SKM-1 treated with dmso at 0.1 percent for 144 hours (cell line): ENCODE measurements at regions not wholly inside any gene's neighbourhood (a gene's known extent, or its start where the extent isn't known, plus 50 kb on each side); places are given as distances from the start of the nearest gene placed in this dataset.
"Not testable (repeated sequence)": the region's sequence is repeated elsewhere in the genome, so short reads cannot be mapped to it uniquely, and the experiment has no call there.

Source experiments
- DNase-seq: peaks from one replicate; lab custom pipeline; 2025; ENCODE audit not compliant: unreplicated experiment; lab: John Stamatoyannopoulos, UW

DNA sequence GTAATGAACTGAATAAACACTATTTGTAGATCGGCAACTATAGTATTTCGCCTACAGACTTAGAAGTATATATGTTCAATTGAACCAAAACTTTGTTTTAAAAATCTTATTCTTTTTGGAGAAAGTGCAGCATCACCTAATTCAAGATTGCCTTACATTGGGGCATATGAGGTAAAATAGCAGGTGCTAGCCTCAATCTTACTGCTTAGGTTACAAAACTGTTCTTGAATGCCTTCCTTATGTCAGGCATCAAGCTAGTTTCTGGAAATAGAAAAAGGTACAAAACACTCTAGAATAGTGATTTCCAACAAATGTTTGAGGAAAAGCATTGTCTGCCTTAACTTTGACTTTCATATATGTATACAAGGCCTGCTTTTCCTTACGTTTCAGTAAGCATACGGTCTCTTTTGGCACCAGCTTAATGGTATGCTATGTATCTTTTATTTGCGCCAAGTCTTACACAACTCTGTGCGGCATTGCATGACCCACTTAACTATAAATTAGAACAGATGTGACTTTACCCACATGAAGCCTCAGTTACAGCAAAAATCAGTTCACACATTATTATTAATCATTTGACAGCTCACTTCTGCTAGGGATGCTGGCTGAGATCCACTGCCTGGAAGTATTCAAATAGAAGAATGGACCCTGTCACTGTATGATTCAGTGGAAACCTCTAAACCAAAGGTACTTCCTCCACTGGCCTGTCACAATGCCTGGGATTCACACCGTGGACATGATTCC is 174.1 kb downstream of the PRELID2 start:
- no peak for DNase-seq

DNA sequence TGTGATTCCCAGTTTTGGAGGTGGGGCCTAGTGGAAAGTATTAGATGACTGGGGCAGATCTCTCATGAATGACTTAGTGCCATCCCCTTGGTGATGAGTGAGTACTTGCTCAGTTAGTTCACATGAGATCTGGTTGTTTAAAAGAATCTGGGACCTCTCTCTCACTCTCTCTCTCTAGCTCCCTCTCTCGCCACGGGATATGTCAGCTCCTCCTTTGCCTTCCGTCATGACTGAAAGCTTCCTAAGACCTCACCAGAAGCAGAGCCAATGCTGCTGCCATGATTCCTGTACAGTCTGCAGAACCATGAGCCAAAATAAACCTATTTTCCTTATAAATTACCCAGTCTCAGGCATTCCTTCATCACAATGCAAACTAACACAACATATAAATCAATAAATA is 176.7 kb downstream of the PRELID2 start:
- DNase-seq = no peak

DNA sequence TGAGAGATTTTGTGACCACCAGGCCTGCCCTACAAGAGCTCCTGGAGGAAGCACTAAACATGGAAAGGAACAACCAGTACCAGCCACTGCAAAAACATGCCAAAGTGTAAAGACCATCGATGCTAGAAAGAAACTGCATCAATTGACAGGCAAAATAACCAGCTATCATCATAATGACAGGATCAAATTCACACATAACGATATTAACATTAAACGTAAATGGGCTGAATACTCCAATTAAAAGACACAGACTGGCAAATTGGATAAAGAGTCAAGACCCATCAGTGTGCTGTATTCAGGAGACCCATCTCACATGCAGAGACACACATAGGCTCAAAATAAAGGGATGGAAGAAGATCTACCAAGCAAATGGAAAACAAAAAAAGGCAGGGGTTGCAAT is 182.4 kb downstream of the PRELID2 start:
- DNase-seq = not testable (repeated sequence)

DNA sequence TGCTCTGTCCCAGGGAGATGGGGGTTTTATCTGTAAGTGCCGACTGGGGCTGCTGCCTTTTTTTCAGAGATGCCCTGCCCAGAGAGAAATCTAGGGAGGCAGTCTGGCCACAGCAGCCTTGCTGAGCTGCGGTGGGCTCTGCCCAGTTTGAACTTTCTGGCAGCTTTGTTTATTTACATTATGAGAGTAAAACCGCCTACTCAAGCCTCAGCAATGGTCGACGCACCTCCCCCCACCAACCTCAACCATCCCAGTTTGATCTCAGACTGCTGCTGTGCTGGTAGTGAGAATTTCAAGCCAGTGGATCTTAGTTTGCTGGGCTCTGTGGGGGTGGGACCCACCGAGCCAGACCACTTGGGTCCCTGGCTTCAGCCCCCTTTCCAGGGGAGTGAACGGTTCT is 188.0 kb downstream of the PRELID2 start:
- DNase-seq = not testable (repeated sequence)

DNA sequence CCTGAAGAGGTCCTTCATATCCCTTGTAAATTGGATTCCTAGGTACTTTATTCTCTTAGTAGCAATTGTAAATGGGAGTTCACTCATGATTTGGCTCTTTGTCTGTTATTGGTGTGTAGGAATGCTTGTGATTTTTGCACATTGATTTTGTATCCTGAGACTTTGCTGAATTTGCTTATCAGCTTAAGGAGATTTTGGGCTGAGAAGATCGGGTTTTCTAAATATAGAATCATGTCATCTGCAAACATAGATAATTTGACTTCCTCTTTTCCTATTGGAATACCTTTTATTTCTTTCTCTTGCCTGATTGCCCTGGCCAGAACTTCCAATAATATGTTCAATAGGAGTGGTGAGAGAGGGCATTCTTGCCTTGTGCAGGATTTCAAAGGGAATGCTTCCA is 191.9 kb downstream of the PRELID2 start:
- not testable (repeated sequence) for DNase-seq

DNA sequence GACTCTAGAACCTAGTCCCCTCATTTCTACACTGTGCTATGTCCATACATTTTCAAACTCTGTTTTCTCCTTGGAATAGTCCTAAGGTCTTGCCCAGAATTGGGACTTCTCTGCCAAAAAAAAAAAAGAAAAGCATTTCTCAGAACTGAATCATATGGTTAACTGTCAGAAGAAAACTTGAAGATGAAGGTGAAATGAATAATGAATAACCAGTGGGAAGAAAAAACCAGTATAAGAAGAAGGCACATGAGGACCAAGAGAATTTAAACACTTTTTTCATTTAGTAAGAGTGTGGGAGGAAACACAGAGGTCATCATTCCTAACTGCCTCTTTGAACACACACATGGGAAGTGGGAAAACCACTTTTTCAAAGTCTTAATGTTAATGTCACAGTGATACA is 197.7 kb downstream of the PRELID2 start:
- DNase-seq = no peak

DNA sequence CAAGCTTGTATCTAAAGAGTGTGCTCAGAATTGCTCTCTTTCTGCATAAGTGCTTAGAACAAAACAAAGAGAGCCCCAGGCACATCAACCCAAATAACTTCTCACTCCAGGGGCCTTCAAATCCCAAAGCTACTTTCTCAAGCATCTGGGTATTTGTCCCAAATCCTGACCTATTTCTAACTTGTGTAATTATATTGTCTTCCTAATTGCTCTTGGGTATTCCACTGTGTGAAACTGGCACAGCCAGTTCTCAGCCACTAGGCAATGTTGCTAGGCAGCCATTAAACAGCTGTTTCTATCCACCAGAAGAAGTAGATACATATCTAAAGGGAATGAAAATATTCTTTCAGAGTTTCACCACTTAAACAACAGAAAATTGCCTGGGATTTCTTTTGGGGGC is 198.8 kb downstream of the PRELID2 start:
- DNase-seq = no peak

DNA sequence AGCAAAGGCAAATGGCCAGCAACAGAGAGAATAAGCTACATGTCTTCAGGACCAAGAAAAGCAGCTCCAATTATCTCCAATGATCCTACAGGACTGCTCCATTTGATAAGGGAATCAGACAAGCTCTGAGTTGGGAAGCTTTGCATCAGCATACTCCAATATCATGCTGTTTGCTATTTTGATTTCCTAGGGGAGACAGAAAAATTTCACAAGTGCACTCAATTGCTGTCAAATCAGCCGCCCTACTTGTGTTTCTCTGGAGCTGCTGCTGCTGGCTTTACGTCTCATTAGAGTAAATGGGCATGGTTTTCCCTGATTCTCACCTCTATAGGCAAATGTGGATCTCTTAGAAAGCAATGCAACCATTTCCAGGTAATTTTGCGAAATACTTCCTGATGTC is 201.7 kb downstream of the PRELID2 start:
- no peak for DNase-seq

DNA sequence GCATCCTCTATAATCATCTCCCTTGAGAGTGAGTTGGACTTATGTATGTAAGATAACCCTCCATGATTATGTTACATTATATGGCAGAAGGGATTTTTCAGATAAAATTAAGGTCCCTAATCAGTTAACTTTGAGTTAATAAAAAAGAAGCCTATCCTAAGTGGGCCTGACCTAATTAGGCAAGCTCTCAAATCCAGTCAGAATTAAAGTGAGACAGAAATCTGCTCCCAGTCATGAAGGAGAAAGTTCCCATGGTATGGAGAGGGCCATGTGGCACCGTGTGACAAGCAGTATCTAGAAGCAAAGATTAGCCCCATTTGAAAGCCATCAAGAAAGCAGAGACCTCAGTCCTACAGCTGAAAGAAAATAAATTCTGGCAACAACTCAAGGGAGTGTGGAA is 202.4 kb downstream of the PRELID2 start:
- no peak for DNase-seq

DNA sequence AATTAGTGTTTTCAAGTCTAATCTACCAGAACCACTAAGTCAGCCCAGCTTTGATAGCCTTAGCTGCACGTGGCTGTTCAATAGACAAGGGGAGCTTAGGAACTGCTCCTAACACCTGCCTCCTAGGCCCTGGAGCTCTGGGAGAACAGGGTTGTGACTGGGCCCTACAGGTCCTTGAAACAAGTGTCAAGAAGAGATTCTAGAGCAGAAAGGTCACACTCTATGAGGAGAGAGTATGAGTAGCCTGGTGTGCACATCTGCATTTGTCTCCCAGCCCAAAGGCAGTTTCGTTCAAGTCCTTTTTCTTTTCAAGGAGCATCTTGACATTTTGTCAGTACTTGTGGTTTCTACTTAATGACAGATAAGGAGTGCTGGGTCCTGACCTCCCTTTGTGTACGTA is 206.1 kb downstream of the PRELID2 start:
- DNase-seq = no peak

DNA sequence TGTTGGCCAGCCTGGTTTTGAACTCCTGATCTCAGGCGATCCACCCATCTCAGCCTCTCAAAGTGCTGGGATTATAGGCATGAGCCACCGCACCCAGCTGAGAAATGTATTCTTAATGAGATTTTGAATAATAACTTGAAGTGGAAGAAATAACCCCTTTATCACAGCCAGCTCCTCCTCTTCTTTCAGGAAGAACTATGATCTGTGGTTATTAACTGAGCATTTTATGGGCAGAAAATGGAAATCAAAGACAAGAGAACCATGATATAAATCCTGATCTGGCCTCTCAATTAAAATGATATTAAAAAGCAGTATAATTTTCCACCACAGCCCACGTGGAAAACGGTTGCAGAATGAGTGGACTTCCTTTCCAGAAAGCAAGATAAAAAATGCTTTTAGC is 206.6 kb downstream of the PRELID2 start:
- no peak for DNase-seq

DNA sequence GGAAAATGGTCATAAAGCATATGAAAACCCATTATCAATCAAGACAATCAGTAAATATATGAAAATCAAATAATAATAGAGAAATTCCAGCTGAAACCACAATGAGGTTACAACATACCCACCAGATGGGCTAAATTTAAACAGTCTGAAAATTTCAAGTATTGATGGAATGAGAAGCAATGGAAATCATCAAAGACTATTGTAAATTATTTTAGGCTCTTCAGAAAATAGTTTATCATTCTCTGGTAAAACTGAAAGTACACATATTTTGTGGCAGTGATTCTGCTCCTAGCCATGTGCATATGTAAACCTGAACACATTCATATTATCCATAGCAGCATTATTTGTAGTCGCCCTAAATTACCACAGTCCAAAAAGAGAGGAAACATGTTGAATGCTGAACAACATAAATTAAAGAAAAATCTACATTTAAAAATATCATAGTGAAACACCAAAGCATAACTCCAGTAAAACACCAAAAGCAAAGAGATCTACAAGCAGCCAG is 215.3 kb downstream of the PRELID2 start:
- no peak for DNase-seq

DNA sequence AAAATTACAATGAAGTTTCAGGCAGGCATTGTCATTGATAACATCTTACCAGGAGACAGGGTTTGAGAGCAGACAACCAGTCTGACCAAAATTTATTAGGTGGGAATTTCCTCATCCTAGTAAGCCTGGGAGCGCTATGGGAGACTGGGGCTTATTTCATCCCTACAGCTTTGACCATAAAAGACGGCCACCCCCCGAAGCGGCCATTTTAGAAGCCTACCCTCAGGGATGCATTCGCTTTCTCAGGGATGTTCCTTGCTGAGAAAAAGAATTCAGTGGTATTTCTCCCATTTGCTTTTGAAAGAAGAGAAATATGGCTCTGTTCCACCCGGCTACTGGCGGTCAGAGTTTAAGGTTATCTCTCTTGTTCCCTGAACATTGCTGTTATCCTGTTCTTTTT is 218.4 kb downstream of the PRELID2 start:
- not testable (repeated sequence) for DNase-seq

DNA sequence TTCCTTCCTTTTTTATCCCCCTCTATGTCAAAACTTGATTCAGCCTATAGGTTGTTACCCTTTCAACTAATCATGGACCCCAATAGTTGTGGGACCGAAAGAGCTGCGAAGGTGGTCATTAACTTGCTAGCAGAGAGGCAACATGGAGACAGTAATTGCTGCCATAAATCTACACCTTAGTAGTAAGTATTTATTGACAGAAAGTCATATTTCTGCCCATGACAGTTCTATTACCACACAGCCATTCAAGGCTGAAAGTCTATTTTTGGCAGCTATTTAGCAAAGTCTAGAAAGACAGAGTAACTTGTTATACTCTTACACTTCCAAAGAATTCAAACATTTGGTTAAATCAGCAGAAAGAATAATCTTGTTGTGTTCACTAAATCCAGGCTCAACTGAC is 236.2 kb downstream of the PRELID2 start:
- DNase-seq = no peak

DNA sequence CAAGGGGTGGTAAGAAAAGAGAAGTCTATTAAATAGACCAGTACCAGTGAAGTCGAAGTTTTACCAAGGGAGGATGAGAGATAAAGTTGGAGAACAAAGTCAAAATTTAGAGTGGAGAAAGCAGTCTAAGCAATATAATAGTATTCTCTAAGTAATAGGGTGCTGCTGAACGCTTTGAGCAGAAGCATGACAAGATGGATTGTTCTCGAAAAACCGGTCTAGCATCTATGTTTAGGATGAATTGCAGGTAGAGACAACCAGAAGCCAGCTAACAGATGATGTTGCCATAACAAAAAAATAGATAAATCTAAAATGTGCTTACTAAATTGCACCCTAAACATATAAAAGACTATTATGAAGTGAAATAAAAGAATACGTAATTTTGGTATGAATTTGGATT is 237.0 kb downstream of the PRELID2 start:
- DNase-seq = no peak

DNA sequence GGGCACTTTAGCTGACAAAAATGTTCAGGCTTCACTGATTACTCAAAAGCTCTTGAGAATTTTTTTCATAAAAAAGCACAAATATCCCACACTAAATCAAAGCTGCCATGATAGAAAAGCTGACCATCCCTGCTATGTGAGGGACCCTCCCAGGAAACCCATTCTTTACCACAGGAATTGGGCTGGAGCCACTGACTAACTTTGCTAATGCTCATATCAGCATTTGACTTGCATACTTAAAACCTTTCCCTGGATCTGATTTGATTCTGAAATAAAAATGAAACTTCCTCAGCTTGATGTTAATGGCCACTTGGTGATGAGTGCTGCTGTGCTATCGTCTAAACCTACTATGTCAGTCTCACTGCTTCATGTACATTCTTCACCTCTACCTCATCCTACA is 243.6 kb downstream of the PRELID2 start:
- no peak for DNase-seq

DNA sequence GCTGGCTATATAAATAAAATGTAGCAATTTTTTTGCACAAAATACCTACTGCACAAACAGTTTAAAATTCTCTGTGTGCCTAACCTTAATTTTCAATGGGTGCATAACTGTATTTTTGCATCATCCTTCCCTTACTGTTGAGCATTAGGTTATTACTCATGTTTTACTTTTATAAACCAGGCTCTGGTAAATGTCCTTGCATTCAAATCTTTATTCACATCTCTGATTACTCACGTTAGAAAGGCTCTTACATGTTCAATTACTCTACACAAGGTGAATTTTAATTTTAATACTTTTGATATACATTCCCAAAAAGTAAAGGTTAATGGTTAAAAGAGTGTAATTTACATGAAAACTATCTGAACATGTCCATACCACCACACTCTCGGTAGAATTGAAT is 246.1 kb downstream of the PRELID2 start:
- no peak for DNase-seq

DNA sequence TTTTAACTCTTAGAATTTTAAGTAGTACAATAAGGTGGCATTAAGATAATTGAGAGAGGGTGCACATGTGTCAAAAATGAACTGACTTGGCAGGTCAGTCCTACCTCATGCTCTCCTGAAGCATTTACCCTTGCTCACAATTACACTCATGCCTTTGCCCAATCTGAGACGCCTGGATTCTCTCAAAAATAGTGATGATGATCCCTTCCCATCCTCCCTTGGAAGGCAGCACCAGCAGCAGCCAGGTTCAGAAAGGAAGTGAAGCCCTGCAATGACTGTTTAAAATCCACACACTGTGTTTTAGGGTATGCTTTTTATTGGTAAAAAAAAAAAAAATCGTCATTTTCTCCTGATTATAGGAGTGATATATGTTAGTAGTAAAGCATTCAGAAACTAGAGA is 246.6 kb downstream of the PRELID2 start:
- DNase-seq = no peak

DNA sequence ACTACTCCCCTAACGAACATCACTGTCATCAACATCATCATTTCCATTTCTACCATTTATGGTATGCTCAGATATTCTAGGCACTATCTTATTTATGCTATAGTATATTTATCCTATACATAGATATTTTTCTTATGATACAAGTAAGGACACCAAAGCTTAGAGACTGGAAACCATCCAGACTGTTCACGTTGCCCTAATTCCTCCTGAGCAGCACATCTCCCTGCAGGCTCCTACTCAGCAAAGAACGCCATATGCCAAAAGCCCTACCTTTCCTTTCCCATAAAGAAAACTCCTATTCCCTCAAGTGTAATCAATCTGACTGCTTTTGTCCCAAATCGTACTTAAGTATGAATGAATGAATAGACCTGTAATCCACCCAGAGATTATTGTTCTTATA is 247.0 kb downstream of the PRELID2 start:
- DNase-seq = no peak

DNA sequence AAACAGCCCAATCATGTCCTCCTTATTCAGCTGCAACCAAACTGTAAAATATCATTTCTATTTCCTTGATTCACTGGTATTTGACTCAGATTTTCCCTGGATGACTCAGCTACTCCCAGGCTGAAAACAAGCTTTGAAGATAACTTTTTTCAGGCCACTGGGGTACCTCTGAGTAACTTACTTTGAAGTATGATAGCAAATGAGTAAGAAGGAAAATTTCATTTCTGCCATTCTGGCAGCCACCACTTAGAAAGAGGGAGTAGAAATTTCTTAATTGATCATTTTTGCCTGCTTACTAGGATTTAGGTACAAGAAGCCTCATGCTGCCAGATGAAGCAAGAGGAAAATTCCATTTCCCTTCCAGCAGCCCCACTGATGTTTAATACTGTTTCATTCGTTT is 247.4 kb downstream of the PRELID2 start:
- DNase-seq = no peak

DNA sequence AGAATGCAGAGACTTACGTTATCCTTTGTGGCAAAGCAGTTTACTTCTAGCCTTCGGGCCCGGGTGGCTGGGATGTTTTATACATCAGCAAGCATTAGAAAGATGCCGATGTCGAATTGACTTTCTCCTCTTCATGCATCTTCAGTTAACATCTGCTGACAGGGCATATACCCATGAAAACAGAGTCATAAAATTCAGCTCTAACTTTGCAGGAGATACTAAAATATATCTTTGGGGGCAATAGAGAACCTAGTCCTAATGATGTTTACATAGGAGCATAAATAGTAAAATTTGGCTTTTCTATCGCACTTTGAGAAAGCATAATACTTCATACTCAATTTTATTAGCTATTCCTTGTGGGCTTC is 247.9 kb downstream of the PRELID2 start:
- no peak for DNase-seq

DNA sequence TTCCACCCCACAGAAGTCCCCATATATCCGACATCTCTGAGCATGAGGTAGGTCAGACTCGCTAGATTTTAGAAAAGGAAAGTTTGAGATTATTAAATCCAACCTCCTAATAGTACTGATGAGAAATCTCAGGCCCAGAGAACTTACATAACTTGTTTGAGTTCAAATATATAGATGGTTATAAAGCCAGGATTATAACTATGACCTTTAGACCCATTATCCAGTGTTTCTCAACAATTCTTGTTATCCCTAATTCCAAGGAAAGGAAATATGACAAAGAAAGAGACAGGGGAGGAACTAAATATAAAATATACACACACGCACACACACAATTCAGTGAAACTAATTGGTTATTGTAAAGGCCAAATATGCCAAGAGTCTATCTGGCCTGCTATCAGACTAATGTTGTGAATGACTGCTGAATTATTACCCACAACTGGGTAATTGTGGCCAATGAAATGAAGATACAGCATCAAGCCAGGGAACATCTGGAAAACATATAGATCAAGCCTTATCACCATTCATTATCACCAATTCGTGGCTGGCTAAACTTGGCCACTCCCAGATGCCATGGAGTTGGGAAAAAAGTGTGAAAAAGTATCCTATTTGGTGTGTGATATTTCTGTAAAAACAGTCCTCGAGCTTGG is 248.4 kb downstream of the PRELID2 start:
- no peak for DNase-seq
